B cell (primary cell): ENCODE measurements at regions not wholly inside any gene's neighbourhood (a gene's known extent, or its start where the extent isn't known, plus 50 kb on each side); places are given as distances from the start of the nearest gene placed in this dataset.

Source experiments
- ATAC-seq: fragments of 200-7000 bp; cut with Tn5 transposase; one replicate; pipeline ENCODE4 v1.10.0; 2021; ENCODE audit warnings: low read depth, mild to moderate bottlenecking, moderate number of reproducible peaks, moderate library complexity
- CTCF ChIA-PET: fragments of 350-600 bp; sonication (Branson Sonifier 250); formaldehyde crosslinking; loops from one replicate; lab custom pipeline; 2021; ENCODE audit warnings: antibody characterized with exemption, inconsistent platforms; lab: Charles Lee
- POLR2A ChIA-PET: fragments of 350-600 bp; sonication (Branson Sonifier 250); formaldehyde crosslinking; loops from one replicate; lab custom pipeline; 2021; ENCODE audit warnings: antibody characterized with exemption; lab: Charles Lee
- DNase-seq: peaks from one replicate; pipeline ENCODE4 v3.0.0; 2013
- H2AFZ ChIP-seq: 2 replicates; pipeline ENCODE4 v1.6.1; 2012; ENCODE audit warnings: mild to moderate bottlenecking, low read depth, low read length; ENCODE audit not compliant: insufficient read depth, poor library complexity, severe bottlenecking
- H3K27ac ChIP-seq, 2 donors: 1 replicate in 1 of 2; 2 replicates in 1 of 2; pipeline ENCODE4 v1.5.1; 2012 to 2013; ENCODE audit warnings: low read length in 2 of 2, mild to moderate bottlenecking in 2 of 2, moderate library complexity in 1 of 2
- H3K27me3 ChIP-seq, 4 experiments: fragments of 200-600 bp in 1 of 4; sonication (generic) in 1 of 4; replicated peaks in 1 of 4; 1 replicate in 2 of 4; 2 replicates in 2 of 4; pipeline versions ENCODE4 v1.6.1 to v1.7.0; 2013 to 2016; ENCODE audit warnings: low read length in 3 of 4, mild to moderate bottlenecking in 2 of 4, mixed read lengths in 1 of 4, moderate library complexity in 1 of 4; ENCODE audit not compliant: insufficient read depth in 4 of 4, control insufficient read depth in 3 of 4; ENCODE audit errors: control extremely low read depth in 1 of 4
- H3K36me3 ChIP-seq, 2 experiments: replicated peaks in 1 of 2; 1 replicate in 1 of 2; 2 replicates in 1 of 2; pipeline versions ENCODE4 v1.6.1 to v1.7.1; 2013; ENCODE audit warnings: low read length in 1 of 2; ENCODE audit not compliant: insufficient read depth in 2 of 2, control insufficient read depth in 1 of 2; ENCODE audit errors: control extremely low read depth in 1 of 2, extremely low read depth in 1 of 2
- H3K4me1 ChIP-seq, 2 donors: fragments of 200-600 bp in 1 of 2; sonication (generic) in 1 of 2; 1 replicate in 1 of 2; 2 replicates in 1 of 2; pipeline versions ENCODE4 v1.5.1 to v1.6.1; 2013 to 2017; ENCODE audit warnings: low read length in 2 of 2; ENCODE audit not compliant: control insufficient read depth in 2 of 2, insufficient read depth in 2 of 2
- H3K4me2 ChIP-seq: replicated peaks from 2 replicates; pipeline ENCODE3; 2012; ENCODE audit warnings: mild to moderate bottlenecking, low read depth, low read length; ENCODE audit not compliant: poor library complexity, severe bottlenecking
- H3K4me3 ChIP-seq, 5 experiments: fragments of 200-600 bp in 1 of 5; sonication (generic) in 1 of 5; 1 replicate in 3 of 5; 2 replicates in 2 of 5; pipeline versions ENCODE4 v1.5.1 to v1.7.0; 2011 to 2016; ENCODE audit warnings: low read length in 4 of 5, mild to moderate bottlenecking in 4 of 5, low read depth in 2 of 5, control low read depth in 1 of 5, moderate library complexity in 1 of 5; ENCODE audit not compliant: insufficient read depth in 1 of 5; ENCODE audit errors: control extremely low read depth in 1 of 5, extremely low read depth in 1 of 5
- H3K79me2 ChIP-seq: fragments of 200-600 bp; sonication (generic); one replicate; pipeline ENCODE4 v1.6.0; 2016; ENCODE audit warnings: low read length; ENCODE audit not compliant: control insufficient read depth, insufficient read depth
- H3K9ac ChIP-seq: fragments of 200-600 bp; sonication (generic); 2 replicates; pipeline ENCODE4 v1.6.1; 2017; ENCODE audit warnings: mild to moderate bottlenecking, low read length, moderate library complexity
- H3K9me3 ChIP-seq, 3 donors: one replicate each; pipeline versions ENCODE4 v1.6.1 to v1.7.1; 2013; ENCODE audit warnings: low read length in 2 of 3; ENCODE audit not compliant: control insufficient read depth in 2 of 3, insufficient read depth in 1 of 3; ENCODE audit errors: control extremely low read depth in 1 of 3
- H4K20me1 ChIP-seq: 2 replicates; pipeline ENCODE4 v1.6.0; 2012; ENCODE audit warnings: mild to moderate bottlenecking, low read length; ENCODE audit not compliant: insufficient read depth, control insufficient read depth, poor library complexity, severe bottlenecking
- H3K27ac Mint-ChIP-seq: one replicate; pipeline ENCODE4 v1.8.0; 2021; ENCODE audit warnings: mixed read lengths
- H3K27me3 Mint-ChIP-seq: one replicate; pipeline ENCODE4 v1.8.0; 2021; ENCODE audit warnings: mixed read lengths
- H3K4me1 Mint-ChIP-seq: one replicate; pipeline ENCODE4 v1.8.0; 2021; ENCODE audit warnings: mixed read lengths
- H3K4me3 Mint-ChIP-seq: one replicate; pipeline ENCODE4 v1.8.0; 2021; ENCODE audit warnings: mixed read lengths
- H3K9me3 Mint-ChIP-seq: one replicate; pipeline ENCODE4 v1.8.0; 2022; ENCODE audit warnings: mixed read lengths; ENCODE audit not compliant: insufficient read depth
- EZH2 ChIP-seq: IDR thresholded peaks from 2 replicates; pipeline ENCODE4 v1.6.1; 2012; ENCODE audit warnings: borderline replicate concordance, low read depth, mild to moderate bottlenecking, moderate library complexity, low read length; ENCODE audit not compliant: insufficient read depth, poor library complexity, severe bottlenecking
- WGBS: methylation state at CpG from one replicate; pipeline ENCODE4 v1.1.5; 2013; ENCODE audit warnings: missing lambda C conversion rate; ENCODE audit not compliant: insufficient coverage; 5-methylcytosine and 5-hydroxymethylcytosine counted together
- intact Hi-C: fragments of 100-400 bp; cut with micrococcal nuclease; formaldehyde crosslinking; loops from one replicate; pipeline ENCODE4 v1.10.0; 2022
- TF ChIP-seq, protein P1 (sequence below): fragments of 200-600 bp; IDR thresholded peaks from one replicate; pipeline ENCODE4 v1.8.0; 2022; ENCODE audit warnings: antibody characterized with exemption, mild to moderate bottlenecking

DNA sequence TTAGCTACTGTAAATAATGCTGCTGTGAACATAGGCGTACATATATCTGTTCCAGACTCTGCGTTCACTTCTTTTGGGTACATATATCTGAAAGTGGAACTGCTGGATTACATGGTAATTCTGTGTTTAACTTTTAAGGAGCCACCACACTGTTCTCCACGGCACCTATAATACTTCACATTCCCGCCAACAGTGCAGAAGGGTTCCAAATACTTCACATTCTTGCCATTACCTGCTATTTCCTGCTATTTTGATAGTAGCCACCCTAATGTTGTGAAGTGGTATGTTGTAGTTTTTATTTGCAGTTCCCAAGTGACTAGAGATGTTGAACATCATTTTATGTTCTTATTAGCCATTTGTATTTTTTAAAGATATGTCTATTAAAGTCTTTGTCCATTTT is 377.4 kb upstream of the SLC10A2 start:
- no CpG with 5 or more reads among the region's 4 CpGs for WGBS
- DNase-seq = no peak
- intact Hi-C loops = no loop called here
- CTCF ChIA-PET = no interaction called here
- Histone ChIP-seq H3K9ac (no peak overlapping the region), H3K4me3 (no peak overlapping the region), H2AFZ (no peak overlapping the region), H3K36me3 (no peaks in the 10 kb centered on the region), H3K4me1 (no peaks in the 10 kb centered on the region), H3K79me2 (no peaks in the 10 kb centered on the region), H3K4me2 (no peak overlapping the region), H3K27me3 (no peaks in the 10 kb centered on the region), H3K27ac (no peak overlapping the region), H3K9me3 (no peaks in the 10 kb centered on the region), H4K20me1 (no peaks in the 10 kb centered on the region)
- Mint-ChIP-seq H3K27ac (no peak overlapping the region), H3K27me3 (no peaks in the 10 kb centered on the region), H3K4me1 (no peaks in the 10 kb centered on the region), H3K4me3 (no peak overlapping the region), H3K9me3 (no peaks in the 10 kb centered on the region)
- no peak for ATAC-seq
- POLR2A ChIA-PET = no interaction called here
- no peak for TF ChIP-seq EZH2
- TF ChIP-seq, protein P1, sequence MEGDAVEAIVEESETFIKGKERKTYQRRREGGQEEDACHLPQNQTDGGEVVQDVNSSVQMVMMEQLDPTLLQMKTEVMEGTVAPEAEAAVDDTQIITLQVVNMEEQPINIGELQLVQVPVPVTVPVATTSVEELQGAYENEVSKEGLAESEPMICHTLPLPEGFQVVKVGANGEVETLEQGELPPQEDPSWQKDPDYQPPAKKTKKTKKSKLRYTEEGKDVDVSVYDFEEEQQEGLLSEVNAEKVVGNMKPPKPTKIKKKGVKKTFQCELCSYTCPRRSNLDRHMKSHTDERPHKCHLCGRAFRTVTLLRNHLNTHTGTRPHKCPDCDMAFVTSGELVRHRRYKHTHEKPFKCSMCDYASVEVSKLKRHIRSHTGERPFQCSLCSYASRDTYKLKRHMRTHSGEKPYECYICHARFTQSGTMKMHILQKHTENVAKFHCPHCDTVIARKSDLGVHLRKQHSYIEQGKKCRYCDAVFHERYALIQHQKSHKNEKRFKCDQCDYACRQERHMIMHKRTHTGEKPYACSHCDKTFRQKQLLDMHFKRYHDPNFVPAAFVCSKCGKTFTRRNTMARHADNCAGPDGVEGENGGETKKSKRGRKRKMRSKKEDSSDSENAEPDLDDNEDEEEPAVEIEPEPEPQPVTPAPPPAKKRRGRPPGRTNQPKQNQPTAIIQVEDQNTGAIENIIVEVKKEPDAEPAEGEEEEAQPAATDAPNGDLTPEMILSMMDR = no peak

- Mint-ChIP-seq H3K27ac (no peak overlapping the region), H3K4me3 (no peak overlapping the region), H3K9me3 (no peaks in the 10 kb centered on the region), H3K27me3 (no peaks in the 10 kb centered on the region), H3K4me1 (no peaks in the 10 kb centered on the region)
- intact Hi-C loops = no loop called here
- Histone ChIP-seq H3K4me3 (no peak overlapping the region), H3K36me3 (no peaks in the 10 kb centered on the region), H3K9ac (no peak overlapping the region), H3K27me3 (no peaks in the 10 kb centered on the region), H3K79me2 (no peaks in the 10 kb centered on the region), H4K20me1 (no peaks in the 10 kb centered on the region), H3K9me3 (no peaks in the 10 kb centered on the region), H3K27ac (no peak overlapping the region), H2AFZ (no peak overlapping the region), H3K4me2 (no peak overlapping the region), H3K4me1 (no peaks in the 10 kb centered on the region)
- CTCF ChIA-PET = no interaction called here
- DNase-seq = no peak
- POLR2A ChIA-PET = no interaction called here
- WGBS = no CpG with 5 or more reads among the region's 1 CpG
- TF ChIP-seq, protein P1 = no peak
- TF ChIP-seq EZH2 = no peak
- ATAC-seq = no peak
Measured at GRCh38 chr13:103437651-103438050, 371.4 kb upstream of the SLC10A2 start.
